CD14-positive monocyte (primary cell): ENCODE measurements at regions not wholly inside any gene's neighbourhood (a gene's known extent, or its start where the extent isn't known, plus 50 kb on each side); places are given as distances from the start of the nearest gene placed in this dataset.

Experiments
- DNase-seq, 3 donors: peaks; one replicate each; pipeline ENCODE4 v3.0.0-alpha.2; 2011 to 2022
- H2AFZ ChIP-seq: 2 replicates; pipeline ENCODE4 v1.6.0; 2012; ENCODE audit warnings: mild to moderate bottlenecking, low read depth, low read length, inconsistent platforms; ENCODE audit not compliant: insufficient read depth, poor library complexity, severe bottlenecking
- H3K27ac ChIP-seq, 2 donors: 1 replicate in 1 of 2; 2 replicates in 1 of 2; pipeline ENCODE4 v1.5.1; 2012 to 2013; ENCODE audit warnings: low read length in 2 of 2, control low read depth in 1 of 2, inconsistent platforms in 1 of 2, low read depth in 1 of 2, mild to moderate bottlenecking in 1 of 2
- H3K27me3 ChIP-seq, 2 donors: one replicate each; pipeline versions ENCODE4 v1.6.0 to v1.6.1; 2011 to 2013; ENCODE audit warnings: low read length in 2 of 2; ENCODE audit not compliant: control insufficient read depth in 2 of 2, insufficient read depth in 2 of 2
- H3K36me3 ChIP-seq, 2 donors: replicated peaks in 1 of 2; 1 replicate in 1 of 2; 2 replicates in 1 of 2; pipeline versions ENCODE4 v1.5.1 to v1.6.1; 2012 to 2013; ENCODE audit warnings: low read length in 2 of 2, control low read depth in 1 of 2, inconsistent platforms in 1 of 2, mild to moderate bottlenecking in 1 of 2; ENCODE audit not compliant: insufficient read depth in 2 of 2, control insufficient read depth in 1 of 2
- H3K4me1 ChIP-seq, 2 donors: 1 replicate in 1 of 2; 2 replicates in 1 of 2; pipeline versions ENCODE4 v1.5.1 to v1.6.1; 2012 to 2013; ENCODE audit warnings: low read length in 2 of 2, control low read depth in 1 of 2, inconsistent platforms in 1 of 2, mild to moderate bottlenecking in 1 of 2, moderate library complexity in 1 of 2; ENCODE audit not compliant: insufficient read depth in 2 of 2, control insufficient read depth in 1 of 2
- H3K4me2 ChIP-seq: replicated peaks from 2 replicates; pipeline ENCODE3; 2012; ENCODE audit warnings: low read length, moderate library complexity, mild to moderate bottlenecking; ENCODE audit not compliant: poor library complexity, severe bottlenecking; ENCODE audit errors: extremely low read depth
- H3K4me3 ChIP-seq, 3 experiments: fragments of 200-600 bp in 1 of 3; sonication (generic) in 1 of 3; replicated peaks in 1 of 3; 1 replicate in 2 of 3; 2 replicates in 1 of 3; pipeline ENCODE4 v1.5.1; 2011 to 2013; ENCODE audit warnings: low read length in 3 of 3, mild to moderate bottlenecking in 3 of 3, control low read depth in 2 of 3, low read depth in 2 of 3, inconsistent platforms in 1 of 3, moderate library complexity in 1 of 3
- H3K79me2 ChIP-seq: 2 replicates; pipeline ENCODE4 v1.6.0; 2012; ENCODE audit warnings: mild to moderate bottlenecking, control low read depth, inconsistent platforms, low read length, moderate library complexity; ENCODE audit not compliant: insufficient read depth
- H3K9ac ChIP-seq: 2 replicates; pipeline ENCODE4 v1.6.0; 2017; ENCODE audit warnings: low read length, mild to moderate bottlenecking; ENCODE audit not compliant: insufficient read depth, poor library complexity, severe bottlenecking
- H3K9me3 ChIP-seq, 2 donors: replicated peaks in 1 of 2; 1 replicate in 1 of 2; 2 replicates in 1 of 2; pipeline versions ENCODE4 v1.5.1 to v1.6.1; 2012 to 2013; ENCODE audit warnings: low read length in 2 of 2, control low read depth in 1 of 2; ENCODE audit not compliant: control insufficient read depth in 1 of 2, insufficient read depth in 1 of 2
- H4K20me1 ChIP-seq: 2 replicates; pipeline ENCODE4 v1.6.0; 2012; ENCODE audit warnings: mild to moderate bottlenecking, low read length, control low read depth, moderate library complexity; ENCODE audit not compliant: insufficient read depth
- H3K27ac Mint-ChIP-seq, 7 donors: one replicate each; pipeline ENCODE4 v1.8.0; 2020; ENCODE audit warnings: mild to moderate bottlenecking in 7 of 7, mixed read lengths in 7 of 7, moderate library complexity in 6 of 7, inconsistent platforms in 2 of 7
- H3K27me3 Mint-ChIP-seq, 3 donors: one replicate each; pipeline ENCODE4 v1.8.0; 2021 to 2022; ENCODE audit warnings: low read depth in 3 of 3, mild to moderate bottlenecking in 3 of 3, mixed read lengths in 3 of 3, moderate library complexity in 3 of 3, inconsistent platforms in 1 of 3
- H3K36me3 Mint-ChIP-seq, 2 donors: one replicate each; pipeline ENCODE4 v1.8.0; 2020; ENCODE audit warnings: mixed read lengths in 2 of 2, inconsistent platforms in 1 of 2, mild to moderate bottlenecking in 1 of 2
- H3K4me1 Mint-ChIP-seq: one replicate; pipeline ENCODE4 v1.8.0; 2020; ENCODE audit warnings: mild to moderate bottlenecking, mixed read lengths
- H3K4me3 Mint-ChIP-seq, 2 donors: one replicate each; pipeline ENCODE4 v1.8.0; 2020; ENCODE audit warnings: mild to moderate bottlenecking in 2 of 2, mixed read lengths in 2 of 2, moderate library complexity in 1 of 2
- H3K9me3 Mint-ChIP-seq, 7 donors: one replicate each; pipeline ENCODE4 v1.8.0; 2020 to 2022; ENCODE audit warnings: mixed read lengths in 7 of 7, mild to moderate bottlenecking in 6 of 7, moderate library complexity in 6 of 7, inconsistent platforms in 2 of 7
- WGBS: methylation state at CpG from one replicate; pipeline ENCODE4 v1.1.5; 2013; ENCODE audit warnings: missing lambda C conversion rate; ENCODE audit not compliant: insufficient coverage; 5-methylcytosine and 5-hydroxymethylcytosine counted together
- intact Hi-C, 2 donors: fragments of 100-400 bp; cut with micrococcal nuclease; formaldehyde crosslinking; loops; one replicate each; pipeline versions ENCODE4 v1.15.0 to v1.15.1; 2023
- TF ChIP-seq, protein P1 (sequence below): fragments of 200-600 bp; IDR thresholded peaks from one replicate; pipeline ENCODE4 v1.8.0; 2022; ENCODE audit warnings: antibody characterized with exemption, mild to moderate bottlenecking

DNA sequence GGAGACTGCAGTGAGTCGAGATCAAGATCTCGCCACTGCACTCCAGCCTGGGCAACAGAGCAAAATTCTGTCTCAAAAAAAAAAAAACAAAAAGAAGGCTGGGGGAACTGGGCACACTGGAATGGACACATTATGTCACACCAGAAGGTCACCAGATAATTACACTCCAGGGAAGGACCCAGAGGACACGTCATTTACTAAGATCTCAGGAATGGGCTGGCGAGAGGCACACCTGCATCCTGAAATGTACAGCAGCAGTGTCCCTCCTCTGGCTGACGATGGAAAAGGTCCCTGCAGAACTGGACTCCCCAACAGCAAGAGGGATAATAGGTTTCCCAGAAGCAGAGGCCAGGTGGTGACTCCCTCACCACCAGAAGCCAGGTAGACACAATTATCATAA is 243.5 kb downstream of the BCL11B start:
- H3K27me3 ChIP-seq: no peaks in the 10 kb centered on the region
- no peak overlapping the region for H3K27ac Mint-ChIP-seq
- peaks cover 3% of the 10 kb centered on the region for H3K79me2 ChIP-seq
- DNase-seq: no peak
- TF ChIP-seq, protein P1, sequence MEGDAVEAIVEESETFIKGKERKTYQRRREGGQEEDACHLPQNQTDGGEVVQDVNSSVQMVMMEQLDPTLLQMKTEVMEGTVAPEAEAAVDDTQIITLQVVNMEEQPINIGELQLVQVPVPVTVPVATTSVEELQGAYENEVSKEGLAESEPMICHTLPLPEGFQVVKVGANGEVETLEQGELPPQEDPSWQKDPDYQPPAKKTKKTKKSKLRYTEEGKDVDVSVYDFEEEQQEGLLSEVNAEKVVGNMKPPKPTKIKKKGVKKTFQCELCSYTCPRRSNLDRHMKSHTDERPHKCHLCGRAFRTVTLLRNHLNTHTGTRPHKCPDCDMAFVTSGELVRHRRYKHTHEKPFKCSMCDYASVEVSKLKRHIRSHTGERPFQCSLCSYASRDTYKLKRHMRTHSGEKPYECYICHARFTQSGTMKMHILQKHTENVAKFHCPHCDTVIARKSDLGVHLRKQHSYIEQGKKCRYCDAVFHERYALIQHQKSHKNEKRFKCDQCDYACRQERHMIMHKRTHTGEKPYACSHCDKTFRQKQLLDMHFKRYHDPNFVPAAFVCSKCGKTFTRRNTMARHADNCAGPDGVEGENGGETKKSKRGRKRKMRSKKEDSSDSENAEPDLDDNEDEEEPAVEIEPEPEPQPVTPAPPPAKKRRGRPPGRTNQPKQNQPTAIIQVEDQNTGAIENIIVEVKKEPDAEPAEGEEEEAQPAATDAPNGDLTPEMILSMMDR: no peak
- H3K9me3 Mint-ChIP-seq: peaks cover 2 to 20% (median 14%) of the 10 kb centered on the region in 7 donors
- no peaks in the 10 kb centered on the region for H3K36me3 ChIP-seq
- H3K9ac ChIP-seq: no peak overlapping the region
- intact Hi-C loops: no loop called here
- H3K4me1 ChIP-seq: peaks cover 2 to 5% of the 10 kb centered on the region in 2 donors
- H3K4me3 ChIP-seq: no peak overlapping the region
- no peak overlapping the region for H2AFZ ChIP-seq
- no peaks in the 10 kb centered on the region for H4K20me1 ChIP-seq
- peaks cover 21% of the 10 kb centered on the region for H3K4me1 Mint-ChIP-seq
- no peak overlapping the region for H3K4me3 Mint-ChIP-seq
- peaks cover 0 to 5% (median 4%) of the 10 kb centered on the region in 3 donors for H3K27me3 Mint-ChIP-seq
- H3K9me3 ChIP-seq: peaks cover 0 to 6% of the 10 kb centered on the region in 2 donors
- peaks cover 28 to 31% of the 10 kb centered on the region in 2 donors for H3K36me3 Mint-ChIP-seq
- H3K27ac ChIP-seq: no peak overlapping the region
- no peak overlapping the region for H3K4me2 ChIP-seq
- 100% methylated on average over 2 of the region's 5 CpGs for WGBS

DNA sequence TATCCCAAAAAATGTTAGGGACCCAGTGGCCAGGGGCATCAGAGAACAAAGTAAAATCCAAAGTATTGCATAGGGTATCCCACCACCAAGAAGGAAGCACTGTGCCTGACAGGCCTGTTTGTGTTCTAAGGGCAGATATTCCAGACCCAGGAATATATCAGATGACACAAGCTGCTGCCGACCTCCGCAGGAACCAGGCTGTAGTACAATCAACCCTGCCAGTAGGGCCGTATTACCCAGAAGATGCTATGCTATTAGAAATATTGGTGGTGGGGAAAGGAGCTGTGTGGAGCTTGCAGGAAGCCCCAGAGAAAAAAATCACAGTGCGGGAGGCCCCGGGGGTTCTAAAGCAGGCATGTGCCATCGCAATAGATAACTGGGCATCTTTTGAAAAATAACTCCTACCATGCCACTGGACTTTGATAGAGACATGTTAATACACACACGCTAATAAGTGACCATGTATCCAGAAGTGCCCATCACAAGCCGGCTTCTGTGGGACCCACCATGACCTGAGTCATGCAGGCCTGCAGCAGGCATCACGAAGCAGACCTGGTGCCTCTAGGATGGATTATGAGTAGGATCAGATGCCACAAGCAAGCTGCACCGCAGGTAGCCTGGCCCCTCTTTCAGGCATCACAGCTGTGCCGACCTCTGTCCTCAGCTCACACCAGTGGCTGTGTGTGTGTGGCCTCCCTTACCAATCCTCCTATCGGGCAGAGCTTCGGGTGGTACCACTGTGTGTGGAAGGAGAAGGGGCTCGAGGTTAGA is 242.7 kb downstream of the BCL11B start:
- Histone ChIP-seq H3K79me2 (peaks cover 9% of the 10 kb centered on the region), H3K27ac (no peak overlapping the region), H2AFZ (no peak overlapping the region), H3K9ac (no peak overlapping the region), H4K20me1 (no peaks in the 10 kb centered on the region), H3K9me3 (peaks cover 0 to 6% of the 10 kb centered on the region in 2 donors), H3K27me3 (no peaks in the 10 kb centered on the region), H3K4me3 (no peak overlapping the region), H3K4me2 (no peak overlapping the region), H3K36me3 (no peaks in the 10 kb centered on the region), H3K4me1 (peaks cover 5 to 7% of the 10 kb centered on the region in 2 donors)
- H3K4me1 Mint-ChIP-seq: peaks cover 21% of the 10 kb centered on the region
- H3K9me3 Mint-ChIP-seq: peaks cover 2 to 17% (median 14%) of the 10 kb centered on the region in 7 donors
- no peak for DNase-seq
- WGBS: 93% methylated on average over 5 of the region's 14 CpGs
- intact Hi-C loops: no loop called here
- H3K27ac Mint-ChIP-seq: no peak overlapping the region
- TF ChIP-seq, protein P1: no peak
- no peak overlapping the region for H3K4me3 Mint-ChIP-seq
- H3K27me3 Mint-ChIP-seq: peaks cover 0 to 5% (median 4%) of the 10 kb centered on the region in 3 donors
- peaks cover 31 to 33% of the 10 kb centered on the region in 2 donors for H3K36me3 Mint-ChIP-seq
